ENCODE measurements at regions not wholly inside any gene's neighbourhood (a gene's known extent, or its start where the extent isn't known, plus 50 kb on each side); places are given as distances from the start of the nearest gene placed in this dataset.

DNA sequence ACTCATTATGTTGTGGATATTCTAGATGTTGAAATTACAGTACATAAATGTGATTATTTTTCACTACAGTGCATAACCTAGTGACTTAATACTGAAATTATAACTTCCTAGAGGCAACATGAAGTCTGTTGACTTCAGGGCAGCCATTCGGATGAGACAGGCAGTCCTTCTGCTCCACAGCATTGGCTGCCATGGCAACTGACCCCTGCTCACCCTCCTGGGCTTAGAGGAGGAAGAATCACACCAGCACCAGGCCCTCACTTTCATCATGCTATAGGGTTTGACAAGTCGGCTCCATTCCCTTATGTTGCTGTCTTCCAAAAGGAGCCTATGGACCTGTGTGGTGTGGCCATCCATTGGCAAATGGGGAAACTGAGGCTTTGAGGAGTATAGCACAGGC, 233.5 kb upstream of the TMEM132C start:
- no peak overlapping the region for H2AFZ ChIP-seq (ENCODE audit: low read length)
- H2BK15ac ChIP-seq (ENCODE audit: low read depth, low read length), result no peak overlapping the region
- H3T11ph ChIP-seq (ENCODE audit: low read length), result no peak overlapping the region
- H3K4me3 Mint-ChIP-seq, result no peak overlapping the region
- H3K27me3 Mint-ChIP-seq (ENCODE audit: low read depth), result peaks cover 12% of the 10 kb centered on the region
- no CpG with 5 or more reads among the region's 2 CpGs for WGBS (ENCODE audit: extremely low coverage, insufficient read length, low lambda C conversion rate)
- no peak overlapping the region for H3K27ac Mint-ChIP-seq
- no peaks in the 10 kb centered on the region for H4K20me1 ChIP-seq (ENCODE audit: control insufficient read depth, insufficient read depth, insufficient read length)
- no peaks in the 10 kb centered on the region for H3K4me1 Mint-ChIP-seq
- H4K5ac ChIP-seq (ENCODE audit: insufficient read length, low read depth, low read length), result no peak overlapping the region
- H2BK120ac ChIP-seq (ENCODE audit: low read depth, low read length, poor library complexity, severe bottlenecking), result no peak overlapping the region
- no peak overlapping the region for H3K14ac ChIP-seq (ENCODE audit: insufficient read depth, low read length)
- no peak overlapping the region for H3K23ac ChIP-seq (ENCODE audit: insufficient read length, low read depth, low read length)
- no peak for DNase-seq
- no peaks in the 10 kb centered on the region for H3K23me2 ChIP-seq (ENCODE audit: insufficient read length, low read depth, low read length, poor library complexity, severe bottlenecking)
- H3K27me3 ChIP-seq (ENCODE audit: insufficient read depth, low read length), result no peaks in the 10 kb centered on the region
- TF ChIP-seq, protein P1, sequence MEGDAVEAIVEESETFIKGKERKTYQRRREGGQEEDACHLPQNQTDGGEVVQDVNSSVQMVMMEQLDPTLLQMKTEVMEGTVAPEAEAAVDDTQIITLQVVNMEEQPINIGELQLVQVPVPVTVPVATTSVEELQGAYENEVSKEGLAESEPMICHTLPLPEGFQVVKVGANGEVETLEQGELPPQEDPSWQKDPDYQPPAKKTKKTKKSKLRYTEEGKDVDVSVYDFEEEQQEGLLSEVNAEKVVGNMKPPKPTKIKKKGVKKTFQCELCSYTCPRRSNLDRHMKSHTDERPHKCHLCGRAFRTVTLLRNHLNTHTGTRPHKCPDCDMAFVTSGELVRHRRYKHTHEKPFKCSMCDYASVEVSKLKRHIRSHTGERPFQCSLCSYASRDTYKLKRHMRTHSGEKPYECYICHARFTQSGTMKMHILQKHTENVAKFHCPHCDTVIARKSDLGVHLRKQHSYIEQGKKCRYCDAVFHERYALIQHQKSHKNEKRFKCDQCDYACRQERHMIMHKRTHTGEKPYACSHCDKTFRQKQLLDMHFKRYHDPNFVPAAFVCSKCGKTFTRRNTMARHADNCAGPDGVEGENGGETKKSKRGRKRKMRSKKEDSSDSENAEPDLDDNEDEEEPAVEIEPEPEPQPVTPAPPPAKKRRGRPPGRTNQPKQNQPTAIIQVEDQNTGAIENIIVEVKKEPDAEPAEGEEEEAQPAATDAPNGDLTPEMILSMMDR (conservative IDR thresholded peaks at IDR 0.05), result no peak
- H3K9me3 Mint-ChIP-seq, result no peaks in the 10 kb centered on the region
- H3K4me2 ChIP-seq (ENCODE audit: insufficient read depth, insufficient read length, low read length), result no peak overlapping the region
- H2BK5ac ChIP-seq (ENCODE audit: insufficient read length, low read length), result no peak overlapping the region
- H3K9ac ChIP-seq (ENCODE audit: extremely low read depth, insufficient read length, low read length), result no peak overlapping the region
- H2BK12ac ChIP-seq (ENCODE audit: insufficient read length, low read depth, low read length), result no peak overlapping the region
- H3K4me1 ChIP-seq (ENCODE audit: insufficient read depth, low read length), result no peaks in the 10 kb centered on the region
- H4K8ac ChIP-seq (replicated peaks; ENCODE audit: insufficient read length, low read depth, low read length), result no peak overlapping the region
- H3K9me3 ChIP-seq (ENCODE audit: control insufficient read depth, low read depth, low read length), result no peaks in the 10 kb centered on the region
- no peaks in the 10 kb centered on the region for H3K79me1 ChIP-seq (ENCODE audit: insufficient read depth, low read depth, low read length, poor library complexity, severe bottlenecking)
- H3K79me2 ChIP-seq (ENCODE audit: insufficient read depth, low read length), result no peaks in the 10 kb centered on the region
- H3K36me3 Mint-ChIP-seq (ENCODE audit: insufficient read depth in 1 of 3, low read depth in 3 of 3), result no peaks in the 10 kb centered on the region
- H2BK20ac ChIP-seq (ENCODE audit: low read depth, low read length, poor library complexity, severe bottlenecking), result no peak overlapping the region
- no peak overlapping the region for H3K4ac ChIP-seq (ENCODE audit: low read depth, low read length)
- no peak overlapping the region for H2AK5ac ChIP-seq (ENCODE audit: insufficient read length, low read length)
- no peak overlapping the region for H3K56ac ChIP-seq (ENCODE audit: insufficient read length, low read depth, low read length)
- H4K91ac ChIP-seq (ENCODE audit: insufficient read length, low read depth, low read length), result no peak overlapping the region
- H3K27ac ChIP-seq (ENCODE audit: insufficient read length, low read depth, low read length), result no peak overlapping the region
- no peak overlapping the region for H3K18ac ChIP-seq (ENCODE audit: insufficient read length, low read depth, low read length)

Data from H9 (cell line).